HG02623 (cell line): ENCODE measurements at regions not wholly inside any gene's neighbourhood (a gene's known extent, or its start where the extent isn't known, plus 50 kb on each side); places are given as distances from the start of the nearest gene placed in this dataset.
"Not testable (repeated sequence)": the region's sequence is repeated elsewhere in the genome, so short reads cannot be mapped to it uniquely, and the experiment has no call there.

Experiments
- ATAC-seq: cut with Tn5 transposase; IDR thresholded peaks from one replicate; pipeline ENCODE4 v1.9.1; 2021; ENCODE audit warnings: moderate library complexity; ENCODE audit not compliant: unreplicated experiment

DNA sequence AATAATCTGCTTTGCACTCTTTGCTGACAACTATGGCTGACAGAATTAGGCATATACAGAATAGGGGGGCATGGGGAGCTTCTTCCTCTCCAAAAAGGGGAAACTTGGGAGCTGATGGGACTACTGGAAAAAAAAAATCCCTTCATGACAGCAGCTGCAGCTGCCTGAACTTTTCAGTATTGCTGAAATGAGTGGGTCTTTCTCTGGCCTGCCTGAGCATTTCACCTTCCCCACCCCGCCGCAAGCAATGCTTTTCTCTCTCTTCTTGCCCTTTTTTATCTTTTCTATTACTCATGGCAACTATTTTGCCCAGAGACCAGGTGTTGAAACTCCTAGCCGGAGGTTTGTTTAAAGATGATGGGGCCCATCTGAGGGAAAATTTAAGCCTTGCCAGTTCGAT, 244.9 kb downstream of the SEMA3D start:
- ATAC-seq, result no peak

DNA sequence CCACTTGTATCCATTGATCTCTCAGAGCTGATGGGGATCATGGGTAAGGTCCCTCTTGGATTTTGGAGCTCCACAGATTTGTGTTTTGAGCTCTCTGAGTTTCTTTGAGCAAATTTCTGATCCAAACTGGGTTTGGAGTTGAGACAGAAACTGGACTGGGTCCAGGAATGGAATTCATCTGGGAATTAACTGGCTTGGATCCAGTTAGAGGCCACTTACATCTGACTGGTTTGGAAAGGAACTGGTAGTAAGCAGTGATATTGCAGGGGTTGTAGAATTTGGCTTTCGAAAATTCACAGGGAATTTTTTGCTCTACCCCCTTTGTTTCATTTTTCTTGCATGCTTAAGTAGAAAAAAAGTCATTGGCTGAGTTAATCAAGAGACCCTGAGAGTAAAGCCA, 245.6 kb downstream of the SEMA3D start:
- ATAC-seq, result no peak

- ATAC-seq, result no peak
Measured at GRCh38 chr7:84939888-84940287, 247.0 kb downstream of the SEMA3D start.

GRCh38 chr7:84939442-84939841, 247.4 kb downstream of the SEMA3D start:
- ATAC-seq, result no peak

DNA sequence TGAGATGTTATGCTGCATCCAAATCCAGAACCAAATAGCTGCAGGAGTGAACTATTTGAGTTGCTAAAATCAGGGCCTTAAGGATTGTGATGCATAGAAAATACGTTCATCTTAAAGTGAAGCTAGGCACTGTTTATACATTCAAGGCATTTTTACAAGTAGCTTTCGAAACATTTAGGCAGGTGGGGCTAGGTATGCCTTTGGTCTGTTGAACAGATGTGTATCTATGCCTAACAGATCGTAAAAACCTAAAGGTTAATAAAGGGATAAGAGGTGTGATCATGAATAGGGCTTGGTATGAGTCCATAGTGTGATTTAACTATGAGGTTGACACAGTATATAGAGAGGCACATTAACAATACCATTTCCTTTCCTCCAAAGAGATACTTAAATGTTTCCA, 262.5 kb downstream of the SEMA3D start:
- no peak for ATAC-seq

GRCh38 chr7:84923348-84923747, 263.5 kb downstream of the SEMA3D start:
- ATAC-seq, result no peak

- no peak for ATAC-seq
Measured at GRCh38 chr7:84921154-84921553, 265.7 kb downstream of the SEMA3D start.

DNA sequence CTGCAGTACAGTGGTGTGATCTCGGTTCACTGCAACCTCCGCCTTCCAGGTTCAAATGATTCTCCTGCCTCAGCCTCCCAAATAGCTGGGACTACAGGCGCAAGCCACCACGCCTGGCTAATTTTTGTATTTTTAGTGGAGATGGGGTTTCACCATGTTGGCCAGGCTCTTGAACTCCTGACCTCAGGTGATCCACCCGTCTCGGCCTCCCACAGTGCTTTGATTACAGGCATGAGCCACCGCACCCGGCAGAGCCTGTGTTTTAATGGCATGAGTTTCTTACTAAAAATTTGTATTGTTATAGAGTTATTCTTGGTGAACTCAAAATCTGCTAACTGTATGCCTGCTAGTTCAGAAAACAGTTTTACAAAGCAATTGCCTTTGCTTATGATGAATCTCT, 269.9 kb downstream of the SEMA3D start:
- not testable (repeated sequence) for ATAC-seq

DNA sequence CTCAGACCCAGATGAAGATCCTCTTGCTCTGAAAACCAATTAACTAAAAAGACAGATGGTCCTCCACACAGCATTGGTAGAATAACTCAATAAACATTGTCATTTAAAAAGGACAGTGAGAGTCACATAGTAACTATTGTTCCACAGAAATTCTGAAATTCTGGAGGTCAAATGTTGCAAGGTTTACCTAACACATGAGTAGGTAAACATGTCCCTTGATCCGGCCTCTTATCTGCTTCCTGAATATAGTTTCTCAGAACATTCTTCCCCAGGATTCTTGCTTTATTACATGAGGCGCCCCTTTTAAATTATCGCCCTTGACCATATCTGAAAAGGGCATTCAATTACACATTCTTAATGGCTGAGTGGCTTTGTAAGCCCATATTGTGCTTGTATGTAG, 270.7 kb downstream of the SEMA3D start:
- no peak for ATAC-seq

- ATAC-seq, result no peak
Measured at GRCh38 chr7:84914598-84914997, 272.3 kb downstream of the SEMA3D start.

DNA sequence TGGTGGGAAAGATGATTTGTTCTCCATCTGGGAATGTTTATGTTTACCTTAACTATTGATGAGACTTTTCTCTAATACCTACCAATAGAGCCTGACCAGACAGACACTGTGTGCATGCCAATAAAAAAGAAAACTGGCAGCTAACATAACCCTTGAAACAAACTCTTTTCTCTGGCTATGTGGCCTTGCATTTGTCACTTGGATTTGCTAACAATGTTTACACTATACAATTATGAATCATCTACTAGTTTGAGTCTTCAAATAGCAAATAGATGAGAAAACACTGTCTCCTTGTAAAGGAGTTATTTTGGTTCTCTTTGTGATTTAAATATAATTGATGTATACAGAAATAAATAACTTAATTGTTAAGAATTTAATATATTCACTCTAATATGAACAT, 273.1 kb downstream of the SEMA3D start:
- ATAC-seq, result no peak

GRCh38 chr7:84912993-84913635, 273.7 kb downstream of the SEMA3D start:
- no peak for ATAC-seq

DNA sequence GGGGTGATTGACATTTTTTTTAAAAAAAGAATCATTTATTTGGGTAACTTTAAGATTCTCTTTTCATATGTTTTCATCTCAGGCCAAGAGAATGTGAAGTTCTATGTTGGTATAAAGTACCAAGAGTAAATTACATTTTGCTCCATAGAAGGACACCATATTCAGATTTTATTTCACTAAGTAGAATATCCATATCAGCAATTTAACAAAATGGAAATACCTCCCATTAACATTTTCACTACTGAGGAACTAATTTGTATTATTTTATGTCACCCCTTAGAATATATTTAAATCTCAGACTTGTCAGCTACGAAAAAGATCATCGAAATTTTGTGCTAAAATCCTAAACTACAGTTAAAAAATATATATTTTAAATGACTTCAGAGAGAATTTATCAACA, 274.3 kb downstream of the SEMA3D start:
- ATAC-seq, result no peak

DNA sequence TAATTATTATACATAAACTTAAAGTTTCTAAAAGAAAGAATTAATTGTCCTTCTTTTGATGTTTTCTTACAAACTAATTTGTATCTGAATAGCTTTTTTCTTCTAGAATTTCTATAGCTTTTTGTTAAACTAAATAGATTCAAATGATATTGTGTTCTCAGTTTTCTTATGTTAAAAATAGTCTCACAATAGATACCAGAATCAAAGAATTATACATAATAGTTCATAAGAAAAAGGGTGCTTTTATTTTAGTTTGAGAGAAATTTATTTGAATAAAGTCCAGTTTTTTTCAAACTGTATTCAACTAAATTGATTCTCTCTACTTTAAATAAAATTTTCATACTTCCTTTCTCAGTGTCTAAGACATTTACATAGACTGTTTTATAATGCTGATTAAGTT, 274.8 kb downstream of the SEMA3D start:
- no peak for ATAC-seq

DNA sequence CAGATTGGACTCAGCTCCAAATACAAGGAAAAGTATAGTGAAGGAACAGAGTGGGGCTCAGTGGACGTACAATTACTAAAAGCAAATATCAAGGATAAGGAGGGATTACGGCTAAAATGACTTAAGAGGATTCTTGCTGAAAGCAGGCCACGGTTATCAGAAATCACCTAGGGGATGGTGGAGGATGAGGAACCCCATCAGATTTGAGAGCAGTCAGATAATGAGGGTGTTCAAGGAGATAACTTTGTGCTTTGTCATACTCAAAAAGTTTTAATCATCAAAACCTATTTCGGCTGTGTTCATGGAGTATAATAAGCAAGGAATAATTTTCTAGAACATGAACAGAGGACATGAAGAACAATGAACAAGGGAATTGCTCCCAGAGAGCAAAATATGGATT, 275.8 kb downstream of the SEMA3D start:
- ATAC-seq, result no peak

GRCh38 chr7:84910322-84910721, 276.5 kb downstream of the SEMA3D start:
- ATAC-seq, result not testable (repeated sequence)

- ATAC-seq, result no peak
Measured at GRCh38 chr7:84908196-84908793, 278.6 kb downstream of the SEMA3D start.

GRCh38 chr7:84906889-84907288, 280.0 kb downstream of the SEMA3D start:
- no peak for ATAC-seq

DNA sequence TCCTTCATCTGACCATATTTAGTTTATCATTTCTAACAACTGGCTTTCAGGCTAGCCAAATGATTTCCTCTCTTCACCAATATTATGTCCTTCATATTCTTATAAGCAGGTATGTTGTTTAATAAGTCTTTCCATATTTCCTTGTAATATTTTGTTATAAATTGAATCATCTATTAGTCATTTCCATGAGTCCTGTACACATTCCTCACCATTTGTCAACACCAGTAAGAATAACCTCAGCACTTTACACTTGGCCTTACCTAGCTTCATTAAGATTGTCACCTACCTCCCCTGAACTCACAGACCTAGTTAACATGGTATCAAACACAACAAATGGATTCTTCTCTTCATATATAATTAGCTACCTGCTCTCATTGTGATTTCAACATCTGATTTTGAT, 282.3 kb downstream of the SEMA3D start:
- no peak for ATAC-seq

GRCh38 chr7:84901366-84901765, 285.5 kb downstream of the SEMA3D start:
- no peak for ATAC-seq

DNA sequence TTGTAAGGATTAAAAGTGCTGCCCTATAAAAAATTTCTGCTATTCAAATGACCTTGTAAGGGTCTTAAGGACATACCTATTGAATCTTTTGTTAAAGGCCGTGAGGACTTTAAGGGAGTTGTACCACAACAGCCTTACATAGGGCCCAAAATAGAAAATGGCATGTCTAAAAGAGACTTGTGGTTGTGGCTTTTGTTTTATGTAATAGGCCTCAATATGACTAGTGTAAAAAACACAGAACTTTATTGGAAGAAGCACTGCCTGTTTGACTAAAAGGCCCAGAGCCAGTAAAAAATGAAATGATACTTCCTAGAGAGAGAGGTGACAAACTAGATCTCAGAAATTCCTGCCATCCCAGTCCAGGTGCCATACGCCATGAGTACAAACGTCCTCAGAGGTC, 286.6 kb downstream of the SEMA3D start:
- ATAC-seq, result no peak

DNA sequence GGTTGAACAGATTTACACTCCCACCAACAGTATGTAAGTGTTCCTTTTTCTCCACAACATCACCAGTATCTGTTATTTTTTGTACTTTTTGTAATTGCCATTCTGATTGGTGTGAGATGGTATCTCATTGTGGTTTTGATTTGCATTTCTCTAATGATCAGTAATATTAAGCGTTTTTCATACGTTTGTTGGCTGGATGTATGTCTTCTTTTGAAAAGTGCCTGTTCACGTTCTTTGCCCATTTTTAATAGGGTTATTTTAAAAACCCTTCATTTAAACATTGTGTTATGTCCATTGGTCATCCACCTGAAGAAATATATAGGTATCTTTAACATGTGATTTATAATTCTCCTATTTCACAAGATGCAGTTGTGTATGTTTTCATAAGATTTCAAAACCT, 291.3 kb downstream of the SEMA3D start:
- no peak for ATAC-seq

GRCh38 chr7:84883570-84883969, 303.3 kb downstream of the SEMA3D start:
- ATAC-seq, result not testable (repeated sequence)
